ENCODE measurements at regions not wholly inside any gene's neighbourhood (a gene's known extent, or its start where the extent isn't known, plus 50 kb on each side); places are given as distances from the start of the nearest gene placed in this dataset.

DNA sequence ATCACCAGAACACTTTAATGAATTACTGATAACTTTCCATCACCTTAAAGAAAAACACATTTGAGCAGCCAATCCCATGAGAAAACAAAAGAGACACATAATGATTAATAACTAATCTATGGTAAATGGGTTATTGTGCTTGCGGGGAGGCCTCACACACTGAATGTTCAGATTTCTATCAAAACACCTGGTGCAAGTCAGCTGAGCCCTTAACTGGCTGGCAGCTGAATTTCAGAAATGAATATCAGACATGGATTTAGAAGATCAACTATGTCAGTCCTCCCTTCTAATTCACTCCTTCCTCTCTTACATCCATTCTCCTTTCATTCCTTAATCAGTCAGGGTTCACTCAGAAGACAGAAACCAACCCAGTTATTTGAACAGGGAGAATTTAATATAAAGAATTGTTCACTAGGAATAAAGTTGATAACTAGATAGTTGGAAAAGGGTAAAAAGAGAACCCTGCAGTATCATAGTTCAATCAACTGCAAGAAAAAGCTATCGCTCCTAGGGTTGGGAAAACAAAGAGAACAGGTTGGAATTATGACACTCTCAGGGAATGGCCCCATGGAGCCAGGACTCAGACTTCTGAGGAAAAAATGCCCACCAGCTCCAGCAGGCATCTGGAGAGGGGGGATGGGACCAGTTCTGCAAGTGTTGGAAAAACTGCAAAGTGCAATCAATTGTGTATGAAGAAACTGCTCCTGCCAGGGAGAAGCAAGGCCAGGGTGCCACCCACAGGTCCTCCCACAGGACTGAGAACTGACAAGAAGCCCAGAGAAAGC is 577.1 kb upstream of the CDH5 start:
- DNase-seq (ENCODE audit: extremely low read depth, low read depth), result no peak

DNA sequence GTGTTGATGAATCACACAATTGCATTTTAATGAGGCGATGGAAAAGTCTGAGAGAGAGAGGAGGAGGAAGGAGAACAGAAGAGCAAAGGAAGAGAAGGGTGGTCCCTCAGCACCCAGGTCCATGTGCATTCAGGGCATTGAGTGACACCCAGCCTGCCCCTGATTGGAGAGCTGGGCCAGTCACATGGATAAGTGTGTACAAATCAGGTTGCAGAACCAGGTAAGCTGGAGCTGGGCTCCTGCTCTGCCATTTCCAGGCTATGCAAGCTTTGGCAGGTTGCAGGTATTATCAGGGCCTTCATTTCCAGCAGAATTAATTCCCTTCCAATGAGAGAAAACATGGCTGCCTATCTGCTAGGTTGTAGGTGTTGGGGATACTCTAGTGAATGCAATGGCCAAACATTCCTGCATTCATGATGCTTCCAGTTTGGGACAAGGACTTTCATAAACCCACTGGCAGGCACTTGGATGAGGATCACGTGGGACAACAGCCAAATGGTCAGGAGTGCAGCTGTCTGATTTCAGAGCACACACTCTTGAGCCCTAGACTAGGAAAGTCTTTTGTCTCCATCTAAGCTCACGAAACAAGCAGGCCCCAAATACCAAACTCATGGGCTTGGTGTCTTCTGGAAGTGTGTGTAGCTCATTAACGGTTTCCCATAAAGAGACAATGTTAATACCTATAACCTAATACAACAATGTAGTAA is 577.9 kb upstream of the CDH5 start:
- no peak for DNase-seq (ENCODE audit: extremely low read depth, low read depth)

DNA sequence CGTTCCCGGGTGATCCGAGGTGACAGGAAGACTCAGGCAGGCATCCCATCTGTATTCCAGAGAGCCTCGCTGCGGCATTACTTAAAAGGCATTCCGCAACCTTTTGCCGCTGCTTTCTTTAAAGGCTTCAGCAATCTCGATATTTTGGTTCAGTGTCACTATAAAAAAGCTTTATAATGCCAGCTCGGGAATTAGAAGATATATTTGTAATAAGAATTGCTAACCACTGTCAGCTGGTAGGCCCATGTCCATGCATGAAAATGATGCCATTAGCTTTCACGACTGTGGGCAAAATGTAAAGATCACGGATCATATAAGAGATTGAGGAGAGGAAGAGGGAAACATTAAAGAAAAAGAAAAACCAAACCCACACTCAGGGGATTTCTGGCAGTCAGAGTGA is 578.6 kb upstream of the CDH5 start:
- no peak for DNase-seq (ENCODE audit: extremely low read depth, low read depth)

DNA sequence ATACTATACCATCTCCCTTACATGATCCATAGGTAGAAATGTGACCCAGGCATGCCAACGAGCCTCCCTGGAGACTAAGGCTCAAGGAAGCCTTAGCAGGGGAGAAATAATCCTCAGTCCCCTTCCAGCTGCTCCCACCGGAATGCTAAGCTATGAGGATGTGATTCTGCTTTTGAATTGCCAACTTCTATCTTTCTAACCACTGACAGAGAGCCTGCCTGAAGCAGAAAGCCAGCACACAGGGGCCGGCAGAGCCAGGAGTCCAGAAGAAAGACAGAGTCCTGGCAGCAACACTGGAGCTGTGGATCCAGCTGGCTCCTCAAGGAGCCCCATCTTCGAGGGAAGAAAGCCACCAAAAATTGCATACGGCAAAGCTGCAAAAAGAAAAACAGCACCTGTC is 579.6 kb upstream of the CDH5 start:
- no peak for DNase-seq (ENCODE audit: extremely low read depth, low read depth)

DNA sequence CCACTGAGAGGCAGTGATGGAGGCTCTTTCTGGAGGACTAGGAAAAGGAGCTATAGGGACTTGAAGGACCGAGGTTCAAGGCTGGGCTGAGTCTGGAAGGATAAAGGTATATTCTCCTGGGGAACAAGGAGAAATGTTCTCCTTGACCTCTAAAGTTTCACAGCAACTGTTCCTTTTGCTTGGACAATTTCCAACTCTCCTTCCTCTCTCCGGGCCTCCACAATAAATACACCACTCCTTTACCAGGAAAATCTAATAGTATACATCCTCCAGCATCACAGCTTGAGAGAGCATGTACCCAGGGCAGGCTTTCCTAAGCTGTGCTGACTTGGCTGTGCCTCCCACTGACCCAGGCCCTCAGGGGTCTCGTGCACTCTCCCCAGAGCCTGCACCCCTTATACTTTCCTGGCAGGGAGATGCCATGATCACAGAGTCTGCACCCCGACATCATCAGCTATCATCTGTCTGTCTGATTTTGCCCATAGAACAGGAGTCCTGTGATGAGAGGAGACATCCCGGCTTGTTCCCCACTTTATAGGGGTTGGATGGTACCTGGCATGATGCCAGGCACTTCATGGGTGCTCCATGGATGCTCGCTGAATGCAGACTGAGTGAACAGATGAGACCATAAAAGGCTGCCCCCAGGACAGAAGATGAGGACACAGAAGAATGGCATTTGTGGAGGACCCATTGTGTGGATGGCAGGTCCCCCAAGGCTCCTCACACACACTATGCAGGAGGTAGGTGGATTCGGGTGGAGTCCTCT is 582.6 kb upstream of the CDH5 start:
- DNase-seq (ENCODE audit: extremely low read depth, low read depth), result no peak

DNA sequence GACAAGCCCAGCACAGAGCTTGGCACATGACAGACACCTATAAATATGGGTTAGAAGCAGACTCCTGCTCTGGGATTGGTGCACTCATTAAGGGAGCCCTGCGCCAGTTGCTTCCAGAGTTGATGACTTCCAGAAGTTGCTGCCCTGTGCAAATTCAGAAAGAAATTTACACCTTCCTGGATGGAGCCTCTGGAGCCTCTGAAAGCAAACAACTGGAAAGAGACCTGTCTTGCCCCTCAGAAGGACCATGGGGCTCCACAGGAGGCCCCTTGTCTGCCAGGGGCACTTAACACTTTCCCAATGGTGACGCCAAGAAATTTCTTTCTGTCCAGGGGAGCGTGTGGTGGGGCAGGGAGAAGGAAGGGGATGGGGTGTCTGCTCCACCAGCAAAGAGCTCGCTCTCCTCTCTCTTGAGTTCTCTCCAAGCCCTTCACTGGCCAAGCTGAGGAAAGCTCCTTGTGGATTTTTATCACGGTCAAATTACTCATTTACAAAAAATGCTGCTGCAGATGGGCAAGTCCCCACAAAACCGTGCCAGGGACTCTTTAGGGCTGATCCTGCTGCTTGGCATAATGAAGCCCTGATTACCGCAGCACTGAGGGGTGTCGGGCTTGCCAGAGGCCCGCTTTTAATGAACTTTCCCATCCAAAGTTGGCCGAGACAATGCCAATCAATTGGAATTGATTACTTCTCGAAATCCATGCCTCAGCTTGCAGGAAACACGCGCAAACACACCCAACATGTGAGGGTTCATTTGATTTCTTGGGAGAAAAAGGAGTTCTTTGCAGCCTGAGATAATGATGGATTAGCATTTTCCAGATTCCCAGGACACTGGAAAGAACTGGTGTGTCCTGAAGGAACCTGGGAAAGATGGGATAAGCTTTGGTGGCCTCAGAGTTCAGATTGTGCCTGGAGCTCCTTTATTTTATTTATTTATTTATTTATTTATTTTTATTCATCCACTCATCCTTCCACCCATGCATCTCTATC is 583.6 kb upstream of the CDH5 start:
- no peak for DNase-seq (ENCODE audit: extremely low read depth, low read depth)

DNA sequence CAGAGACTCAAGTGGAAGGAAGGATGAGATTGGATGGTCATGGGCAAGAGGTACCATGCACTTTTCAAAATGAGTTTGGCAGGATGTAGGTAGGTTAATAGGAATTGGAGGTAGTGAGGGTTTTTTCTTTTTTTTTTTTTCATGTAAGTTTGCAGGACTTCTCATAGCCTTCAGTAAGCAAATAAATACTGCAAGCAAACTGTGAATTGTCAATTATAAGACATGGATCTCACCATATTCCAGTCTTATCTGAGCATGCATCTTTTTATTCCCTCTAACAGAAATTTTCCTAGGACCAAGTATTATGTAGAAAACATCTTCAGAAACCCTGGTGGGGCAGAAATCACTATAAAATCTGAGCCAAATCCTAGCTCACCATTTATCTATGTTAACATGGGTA is 584.6 kb upstream of the CDH5 start:
- DNase-seq (ENCODE audit: extremely low read depth, low read depth), result no peak

DNA sequence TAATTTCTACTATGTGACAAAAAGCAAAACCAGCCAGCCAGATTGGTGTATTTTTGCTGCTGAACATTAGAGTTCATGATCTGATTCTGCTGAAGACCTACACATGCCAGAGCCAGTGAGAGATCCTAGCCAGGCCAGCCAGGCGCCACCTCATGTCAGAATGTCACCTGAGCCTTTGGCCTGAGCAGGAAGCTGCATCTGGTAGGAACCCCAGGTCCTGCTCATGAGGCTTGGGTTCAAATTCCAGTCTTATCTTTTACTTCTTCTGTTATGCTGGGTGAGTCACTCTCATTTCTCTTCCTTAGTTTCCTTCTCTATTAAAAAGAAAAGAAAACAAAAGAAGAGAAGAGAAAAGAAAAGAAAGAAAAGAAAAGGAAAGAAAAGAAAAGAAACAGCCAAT is 585.1 kb upstream of the CDH5 start:
- DNase-seq (ENCODE audit: extremely low read depth, low read depth), result no peak

DNA sequence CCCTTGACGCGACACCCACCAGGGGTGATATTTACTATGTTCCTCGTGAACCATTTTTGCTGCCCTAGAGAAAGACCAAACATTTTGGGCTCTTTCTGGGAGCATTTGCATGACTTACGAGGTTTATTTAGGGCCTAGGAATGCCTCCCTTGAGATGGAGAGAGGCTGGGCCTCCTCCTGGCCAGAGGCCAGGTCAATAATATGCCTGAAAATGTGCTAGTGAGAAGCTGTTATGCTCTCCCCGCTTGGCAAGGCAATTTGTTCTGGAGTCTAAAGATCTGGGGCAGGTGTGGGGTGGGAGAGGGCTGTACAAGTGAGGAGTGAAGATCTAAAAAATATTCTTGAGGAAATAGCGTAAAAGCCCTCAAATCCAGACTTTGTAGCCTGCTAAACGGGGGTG is 587.3 kb upstream of the CDH5 start:
- DNase-seq (ENCODE audit: extremely low read depth, low read depth), result no peak

DNA sequence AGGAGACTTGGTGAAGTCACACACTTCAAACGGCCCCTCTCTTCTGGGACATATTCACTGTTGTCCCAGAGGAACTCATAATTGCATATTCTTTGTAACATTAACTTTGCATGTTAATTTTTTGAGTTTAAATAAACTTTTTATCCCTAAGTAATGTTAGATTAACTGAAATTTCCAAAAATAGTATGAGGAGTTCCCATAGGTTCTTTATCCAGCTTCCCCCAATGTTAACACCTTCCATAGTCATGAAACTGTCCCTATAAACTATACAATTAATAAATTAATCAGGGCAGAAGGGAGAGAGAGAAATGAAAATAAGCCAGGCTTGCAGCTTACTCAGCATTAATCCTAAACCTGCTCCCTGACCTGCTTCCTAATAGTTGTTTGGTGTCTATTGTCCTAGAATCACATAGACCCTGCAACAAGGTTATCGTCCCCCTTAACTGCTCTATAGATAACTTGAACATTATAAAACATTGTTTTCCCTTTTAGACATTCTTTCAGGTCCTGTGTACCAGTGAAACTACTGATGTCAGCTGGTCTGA is 589.8 kb upstream of the CDH5 start:
- no peak for DNase-seq (ENCODE audit: extremely low read depth, low read depth)

DNA sequence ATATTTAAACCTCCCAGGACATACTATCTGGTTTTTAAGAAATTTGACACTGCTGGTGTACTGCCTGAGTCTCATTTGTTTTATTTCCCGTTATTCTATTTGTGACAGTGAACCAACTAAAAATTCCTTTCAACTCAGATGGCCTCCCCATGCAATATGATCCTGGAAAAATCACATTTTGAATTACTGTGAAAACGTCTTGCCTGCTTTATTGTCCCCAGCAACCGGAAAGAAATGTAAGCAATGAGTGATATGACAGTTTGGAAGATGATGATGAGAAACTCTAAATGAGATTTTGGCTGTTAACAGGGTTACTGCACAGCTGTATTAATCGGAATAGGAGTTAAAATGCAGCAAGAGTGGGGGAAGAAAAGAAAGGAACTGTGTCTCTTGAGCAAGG is 590.7 kb upstream of the CDH5 start:
- no peak for DNase-seq (ENCODE audit: extremely low read depth, low read depth)

DNA sequence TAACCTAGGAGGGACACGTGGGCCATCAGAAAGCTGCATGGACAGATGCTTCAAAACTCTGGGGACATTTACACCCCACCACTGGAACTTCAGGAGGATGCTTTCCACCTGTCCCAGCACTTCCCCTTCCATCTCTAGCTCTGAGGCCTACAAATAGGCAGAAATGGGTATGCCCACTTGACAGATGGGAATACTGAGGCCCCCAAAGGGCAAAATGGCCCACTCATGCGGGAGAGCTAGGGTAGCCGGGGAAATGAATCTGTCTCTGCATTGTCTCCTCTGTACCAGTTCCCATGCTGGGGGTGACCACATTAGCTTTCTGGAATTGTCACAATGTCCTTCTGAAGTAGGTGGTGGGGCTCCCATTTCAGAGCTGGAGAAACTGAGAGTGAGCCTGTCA is 592.1 kb upstream of the CDH5 start:
- DNase-seq (ENCODE audit: extremely low read depth, low read depth), result no peak

DNA sequence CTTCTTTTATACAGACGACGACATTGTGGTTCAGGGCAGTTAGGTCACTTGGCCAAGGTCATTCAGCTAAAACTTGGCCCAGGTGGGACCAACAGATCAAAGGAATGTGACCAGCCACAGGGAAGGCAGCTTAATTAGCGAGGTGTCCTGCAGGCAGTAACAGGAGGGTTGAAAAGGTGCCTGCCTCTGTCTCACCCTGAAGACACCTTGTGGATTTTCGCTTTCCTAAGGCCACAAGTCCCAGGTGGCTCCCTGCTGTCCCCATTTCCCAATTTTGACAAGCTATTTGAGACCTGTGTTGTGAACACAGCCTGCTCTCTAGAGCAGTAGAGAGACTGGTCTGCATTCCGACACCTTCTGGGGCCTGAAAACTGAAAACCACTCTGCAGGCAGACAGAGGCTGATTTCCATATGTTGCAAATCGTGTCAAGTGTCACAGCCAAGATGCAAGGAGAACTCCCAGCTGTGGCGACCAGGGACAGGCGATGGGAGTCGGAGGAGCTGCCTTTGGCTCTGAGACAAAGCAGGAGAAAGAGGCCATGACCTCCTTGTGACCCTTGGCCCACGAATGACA is 593.1 kb upstream of the CDH5 start:
- no peak for DNase-seq (ENCODE audit: extremely low read depth, low read depth)

DNA sequence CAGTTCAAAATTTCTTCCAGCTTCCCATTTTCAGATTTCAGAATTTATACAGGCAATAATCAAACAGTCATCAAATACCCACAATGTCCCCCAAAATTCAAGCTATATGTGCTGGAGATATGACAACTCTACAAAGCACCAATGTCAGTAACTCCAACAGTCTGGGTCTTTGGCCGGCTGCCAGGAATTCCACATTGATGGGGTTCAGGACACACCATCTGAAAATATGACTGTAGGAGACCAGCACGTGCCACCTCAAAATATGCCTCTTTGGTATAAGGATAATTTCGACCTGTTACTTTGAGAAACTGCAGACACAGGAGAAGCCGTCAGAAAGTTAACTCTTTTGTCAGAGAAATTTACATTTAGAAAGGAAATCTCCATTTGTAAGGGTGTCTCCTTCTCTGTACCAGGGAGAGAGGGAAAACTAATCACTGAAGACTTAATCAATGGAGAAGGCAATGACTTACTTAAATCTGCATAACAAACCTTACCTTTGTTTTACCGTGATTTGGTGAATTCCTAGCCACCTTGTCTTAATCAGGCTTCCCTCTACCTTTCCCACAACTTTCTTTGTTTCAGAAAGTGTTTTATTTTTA is 594.3 kb upstream of the CDH5 start:
- no peak for DNase-seq (ENCODE audit: extremely low read depth, low read depth)

DNA sequence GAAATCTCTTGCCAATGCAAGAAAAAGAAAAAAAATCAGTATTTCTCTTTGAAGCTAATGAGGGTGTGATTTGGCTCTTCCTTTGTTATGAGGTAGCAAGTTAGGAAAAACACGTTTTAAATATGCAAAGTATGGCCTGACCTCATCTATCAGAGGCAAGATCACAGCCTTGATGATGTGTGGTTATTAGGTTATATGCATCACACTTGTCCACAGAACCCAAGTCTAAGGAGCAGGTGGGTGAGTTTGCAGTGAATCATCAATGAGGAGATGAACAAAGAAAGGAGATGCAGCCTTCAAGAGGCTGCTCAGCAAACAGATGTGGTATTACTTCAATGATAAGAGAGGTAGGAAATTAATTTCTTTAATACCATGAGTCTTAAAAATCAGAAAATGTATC is 594.8 kb upstream of the CDH5 start:
- DNase-seq (ENCODE audit: extremely low read depth, low read depth), result no peak

DNA sequence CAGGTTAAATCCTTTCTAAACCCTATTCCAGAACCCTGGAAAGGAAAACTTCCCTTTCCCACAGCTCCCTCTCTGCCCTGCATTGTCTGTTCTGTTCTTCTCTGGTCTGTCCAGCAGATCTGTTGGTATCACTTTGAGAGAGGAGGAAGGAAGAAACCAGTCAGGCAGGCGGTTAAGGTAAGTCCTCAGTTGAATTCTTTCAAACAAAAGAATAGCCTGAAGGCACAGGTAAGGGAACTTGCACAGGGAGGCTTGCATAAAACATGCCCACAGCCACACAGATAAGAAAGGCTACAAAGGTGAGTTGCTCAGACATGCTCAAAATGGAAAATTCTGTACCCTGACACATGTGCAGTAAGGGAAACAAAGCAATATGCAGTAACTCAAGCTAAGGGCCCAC is 595.7 kb upstream of the CDH5 start:
- DNase-seq (ENCODE audit: extremely low read depth, low read depth), result no peak

DNA sequence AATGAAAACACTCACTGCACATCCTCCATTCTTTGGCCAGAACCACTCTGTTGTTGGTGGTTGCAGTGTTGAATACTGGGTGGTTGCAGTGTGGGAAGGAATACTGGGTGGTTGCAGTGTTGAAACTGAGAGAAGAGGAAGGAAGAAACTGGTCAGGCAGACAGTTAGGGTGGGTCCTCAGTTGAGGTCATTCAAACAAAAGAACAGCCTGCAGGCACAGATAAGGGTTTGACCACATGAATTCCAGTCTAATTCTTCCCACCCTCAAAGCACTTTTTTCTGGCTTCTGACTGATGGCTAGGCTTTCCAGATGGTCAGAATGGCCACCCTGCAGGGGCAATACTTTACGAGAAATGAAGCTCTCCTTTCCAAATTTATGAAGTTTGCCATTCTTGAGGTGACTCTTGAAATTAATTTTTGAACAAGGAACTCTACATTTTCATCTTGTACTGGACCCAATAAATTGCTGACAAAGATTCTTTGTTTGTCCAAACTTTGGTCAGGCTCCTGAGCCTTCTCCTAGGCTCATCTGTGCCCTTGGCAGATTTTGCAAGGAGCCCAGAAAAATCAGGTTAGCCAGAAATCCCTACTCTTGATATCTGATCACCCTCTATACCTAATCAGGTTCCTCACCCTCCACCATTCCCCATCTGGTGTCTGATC is 596.6 kb upstream of the CDH5 start:
- DNase-seq (ENCODE audit: extremely low read depth, low read depth), result no peak

DNA sequence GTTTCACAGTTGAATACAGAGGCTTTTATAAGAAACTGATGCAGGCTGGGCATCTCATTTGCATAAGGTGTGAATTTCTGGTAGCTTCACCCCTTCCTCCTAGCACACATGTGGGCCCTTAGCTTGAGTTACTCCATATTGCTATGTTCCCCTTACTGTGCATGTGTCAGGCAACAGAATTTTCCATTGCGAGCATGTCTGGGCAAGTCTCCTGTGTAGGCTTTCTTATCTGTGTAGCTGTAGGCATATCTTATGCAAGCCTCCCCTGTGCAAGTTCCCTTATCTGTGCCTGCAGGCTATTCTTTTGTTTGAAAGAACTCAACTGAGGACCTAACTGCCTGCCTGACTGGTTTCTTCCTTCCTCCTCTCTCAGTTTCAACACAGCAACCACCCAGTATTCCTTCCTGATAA is 597.4 kb upstream of the CDH5 start:
- no peak for DNase-seq (ENCODE audit: extremely low read depth, low read depth)

DNA sequence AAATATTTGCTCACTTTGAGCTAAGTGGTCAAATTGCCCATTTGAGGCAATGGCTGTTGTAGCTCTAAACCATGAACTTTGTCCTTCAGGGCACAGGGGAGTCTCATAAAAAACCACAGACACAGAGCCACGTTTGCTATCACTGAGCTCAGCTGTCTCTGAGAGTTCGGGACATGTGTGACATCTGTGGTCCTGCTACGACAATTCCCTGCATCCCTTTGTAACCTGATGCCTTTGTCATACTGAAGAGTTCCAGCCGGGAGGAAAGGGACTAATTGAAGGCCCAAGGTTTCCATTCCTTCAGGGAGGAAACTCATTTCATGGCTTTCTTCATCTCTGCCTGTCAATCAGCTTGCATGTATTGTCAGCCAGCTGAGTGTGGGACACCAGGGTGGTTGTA is 599.4 kb upstream of the CDH5 start:
- no peak for DNase-seq (ENCODE audit: extremely low read depth, low read depth)

Measured in NCI-H460 (cell line).